NT2/D1 (cell line): ENCODE measurements at regions not wholly inside any gene's neighbourhood (a gene's known extent, or its start where the extent isn't known, plus 50 kb on each side); places are given as distances from the start of the nearest gene placed in this dataset.

Source experiments
- YY1 ChIP-seq: IDR thresholded peaks from 2 replicates; pipeline ENCODE4 v1.6.1; 2011; ENCODE audit not compliant: insufficient read length, insufficient read depth
- ZNF274 ChIP-seq: IDR thresholded peaks from 2 replicates; pipeline ENCODE4 v1.6.1; 2011; ENCODE audit warnings: mild to moderate bottlenecking, low read depth, low read length

DNA sequence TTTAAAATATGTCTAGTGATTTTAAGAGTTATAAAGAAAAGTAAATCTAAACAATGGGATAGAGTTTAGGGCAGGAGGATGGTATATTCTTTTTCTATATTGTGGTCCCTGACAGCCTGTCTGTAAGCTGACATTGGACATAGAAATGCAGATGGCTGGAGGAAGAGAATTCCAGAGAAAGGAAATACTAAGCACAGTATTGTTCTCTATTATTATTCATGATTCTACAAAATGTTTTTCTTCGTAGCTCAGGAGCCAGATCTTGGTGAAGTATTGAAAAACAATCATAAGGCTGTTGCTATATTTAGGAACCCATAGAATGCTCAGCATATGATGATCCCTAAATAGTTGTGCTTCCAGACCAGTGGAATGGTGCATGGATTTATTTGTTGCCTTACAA is 117.0 kb upstream of the FAM3C start:
- TF ChIP-seq YY1 (no peak), ZNF274 (no peak)
